ENCODE measurements at regions not wholly inside any gene's neighbourhood (a gene's known extent, or its start where the extent isn't known, plus 50 kb on each side); places are given as distances from the start of the nearest gene placed in this dataset.

DNA sequence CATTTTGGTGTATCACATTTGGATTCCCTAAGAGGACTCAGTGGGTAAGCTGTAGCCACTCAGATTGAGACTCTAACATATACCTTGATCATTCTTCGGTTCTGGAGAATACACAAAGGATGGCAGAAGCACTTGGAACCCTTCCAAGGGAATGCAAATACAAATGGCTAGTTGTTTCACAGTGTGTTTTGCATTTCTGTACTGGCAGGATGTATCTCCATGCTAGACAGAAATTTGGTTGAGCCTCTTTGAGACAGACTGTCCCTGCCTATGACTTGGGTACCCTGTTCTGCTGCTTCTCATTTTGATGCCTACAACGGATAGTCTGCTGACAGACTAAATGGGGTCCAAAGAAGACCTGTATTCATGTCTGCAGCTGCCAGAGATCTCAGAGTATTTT, 273.5 kb downstream of the TMEM38B start:
- H3K4me3 Mint-ChIP-seq (ENCODE audit: unreplicated experiment): no peak overlapping the region
- POLR2A ChIA-PET: no interaction called here
- Histone ChIP-seq H3K4me3 (ENCODE audit: low read depth, low read length) (no peak overlapping the region), H3K9me3 (no peaks in the 10 kb centered on the region), H3K27me3 (replicated peaks; ENCODE audit: control insufficient read depth, insufficient read depth, low read length) (no peaks in the 10 kb centered on the region), H3K4me1 (no peaks in the 10 kb centered on the region), H3K36me3 (ENCODE audit: control insufficient read depth, insufficient read depth, low read length) (no peaks in the 10 kb centered on the region)
- no peak for TF ChIP-seq CTCF (IDR thresholded peaks at IDR 0.05; ENCODE audit: insufficient read depth in 1 of 2, low read depth in 1 of 2, low read length in 1 of 2, severe bottlenecking in 1 of 2, unreplicated experiment in 1 of 2)
- peaks cover 7% of the 10 kb centered on the region for H3K4me1 Mint-ChIP-seq (ENCODE audit: low read depth, unreplicated experiment)
- BruUV-seq (replicated peaks): no TSS peak
- intact Hi-C loops (cut with micrococcal nuclease; ENCODE audit: unreplicated experiment): no loop called here
- H3K27me3 Mint-ChIP-seq (ENCODE audit: insufficient read depth, unreplicated experiment): no peaks in the 10 kb centered on the region
- DNase-seq: no peak
- H3K9me3 Mint-ChIP-seq (ENCODE audit: unreplicated experiment): no peaks in the 10 kb centered on the region
- no peak overlapping the region for H3K27ac Mint-ChIP-seq (ENCODE audit: unreplicated experiment)
- no peaks in the 10 kb centered on the region for H3K36me3 Mint-ChIP-seq (ENCODE audit: insufficient read depth, unreplicated experiment)
- CTCF ChIA-PET: no interaction called here

DNA sequence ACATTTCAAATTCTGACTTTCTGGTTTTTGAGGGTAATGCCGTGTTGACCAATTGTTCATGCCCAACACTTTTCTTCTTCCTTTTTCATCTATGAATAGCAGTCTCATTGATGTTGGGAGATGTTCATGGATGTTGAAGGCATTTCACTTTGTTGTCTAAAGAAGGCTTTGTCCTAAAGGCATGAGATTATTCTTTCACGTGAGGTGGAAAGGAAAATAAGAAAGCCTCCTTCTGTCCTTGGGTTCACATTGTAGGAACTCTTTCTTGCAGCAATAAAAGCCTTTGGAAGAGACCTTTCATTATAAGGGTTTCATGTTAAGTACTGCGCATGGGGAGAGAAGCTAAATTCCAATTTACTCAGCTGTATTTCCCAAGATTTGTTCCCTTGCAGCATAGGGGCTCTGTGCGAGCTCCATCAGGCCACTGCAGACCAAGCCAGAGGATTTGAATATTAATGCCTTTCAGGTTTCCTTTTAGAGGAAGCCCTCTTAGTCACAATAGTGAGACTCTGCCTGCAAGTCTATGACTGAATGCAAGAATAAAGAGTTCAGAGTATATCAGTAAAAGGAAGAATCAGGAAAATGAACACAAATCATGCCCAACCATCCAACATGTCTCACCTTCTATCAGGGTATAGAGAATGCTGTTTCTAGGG, 274.6 kb downstream of the TMEM38B start:
- ChIA-PET POLR2A (no interaction called here), CTCF (no interaction called here)
- DNase-seq: no peak
- no peak for TF ChIP-seq CTCF (IDR thresholded peaks at IDR 0.05; ENCODE audit: insufficient read depth in 1 of 2, low read depth in 1 of 2, low read length in 1 of 2, severe bottlenecking in 1 of 2, unreplicated experiment in 1 of 2)
- H3K4me1 Mint-ChIP-seq (ENCODE audit: low read depth, unreplicated experiment): no peaks in the 10 kb centered on the region
- Histone ChIP-seq H3K27me3 (replicated peaks; ENCODE audit: control insufficient read depth, insufficient read depth, low read length) (no peaks in the 10 kb centered on the region), H3K4me1 (no peaks in the 10 kb centered on the region), H3K4me3 (ENCODE audit: low read depth, low read length) (no peak overlapping the region), H3K9me3 (no peaks in the 10 kb centered on the region), H3K36me3 (ENCODE audit: control insufficient read depth, insufficient read depth, low read length) (no peaks in the 10 kb centered on the region)
- BruUV-seq (replicated peaks): no TSS peak
- H3K9me3 Mint-ChIP-seq (ENCODE audit: unreplicated experiment): no peaks in the 10 kb centered on the region
- intact Hi-C loops (cut with micrococcal nuclease; ENCODE audit: unreplicated experiment): no loop called here
- no peaks in the 10 kb centered on the region for H3K36me3 Mint-ChIP-seq (ENCODE audit: insufficient read depth, unreplicated experiment)
- no peak overlapping the region for H3K27ac Mint-ChIP-seq (ENCODE audit: unreplicated experiment)
- H3K27me3 Mint-ChIP-seq (ENCODE audit: insufficient read depth, unreplicated experiment): no peaks in the 10 kb centered on the region
- no peak overlapping the region for H3K4me3 Mint-ChIP-seq (ENCODE audit: unreplicated experiment)

DNA sequence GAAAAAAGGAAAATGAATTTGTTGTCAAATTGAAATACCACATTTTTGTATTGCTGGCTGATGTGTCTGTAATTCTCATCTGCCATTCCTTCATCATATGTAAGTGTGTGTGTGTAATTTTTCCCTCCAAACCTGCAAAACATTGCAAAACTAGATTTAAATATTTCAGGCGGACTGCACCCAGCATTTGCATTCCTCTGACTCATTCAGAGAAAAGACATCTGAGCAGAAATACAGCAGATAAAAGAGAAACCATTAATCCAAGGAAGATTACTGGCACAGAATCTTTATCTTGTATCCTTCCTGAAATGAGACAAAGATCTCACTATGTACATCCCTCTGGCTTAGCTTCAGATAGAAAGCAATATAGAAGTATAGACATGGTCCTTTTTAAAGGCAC, 275.3 kb downstream of the TMEM38B start:
- Mint-ChIP-seq H3K36me3 (ENCODE audit: insufficient read depth, unreplicated experiment) (no peaks in the 10 kb centered on the region), H3K4me1 (ENCODE audit: low read depth, unreplicated experiment) (no peaks in the 10 kb centered on the region), H3K9me3 (ENCODE audit: unreplicated experiment) (no peaks in the 10 kb centered on the region), H3K4me3 (ENCODE audit: unreplicated experiment) (no peak overlapping the region), H3K27me3 (ENCODE audit: insufficient read depth, unreplicated experiment) (no peaks in the 10 kb centered on the region), H3K27ac (ENCODE audit: unreplicated experiment) (no peak overlapping the region)
- H3K4me3 ChIP-seq (ENCODE audit: low read depth, low read length): no peak overlapping the region
- no TSS peak for BruUV-seq (replicated peaks)
- ChIA-PET POLR2A (no interaction called here), CTCF (no interaction called here)
- no peaks in the 10 kb centered on the region for H3K36me3 ChIP-seq (ENCODE audit: control insufficient read depth, insufficient read depth, low read length)
- no peaks in the 10 kb centered on the region for H3K9me3 ChIP-seq
- H3K4me1 ChIP-seq: no peaks in the 10 kb centered on the region
- intact Hi-C loops (cut with micrococcal nuclease; ENCODE audit: unreplicated experiment): no loop called here
- no peaks in the 10 kb centered on the region for H3K27me3 ChIP-seq (replicated peaks; ENCODE audit: control insufficient read depth, insufficient read depth, low read length)
- TF ChIP-seq CTCF (IDR thresholded peaks at IDR 0.05; ENCODE audit: insufficient read depth in 1 of 2, low read depth in 1 of 2, low read length in 1 of 2, severe bottlenecking in 1 of 2, unreplicated experiment in 1 of 2): no peak
- no peak for DNase-seq
